K562 (cell line): ENCODE measurements at regions not wholly inside any gene's neighbourhood (a gene's known extent, or its start where the extent isn't known, plus 50 kb on each side); places are given as distances from the start of the nearest gene placed in this dataset.

Experiments used
- ATAC-seq: fragments of 200-7000 bp; cut with Tn5 transposase; 3 replicates; pipeline ENCODE4 v1.9.1; 2020; ENCODE audit warnings: moderate library complexity
- BruUV-seq: library from RNA; stranded (reverse); fragments of 400-500 nt; replicated peaks from 2 replicates; lab custom pipeline; 2021; lab: Mats Ljungman, UMichigan
- CTCF ChIA-PET: fragments of 300-600 bp; formaldehyde crosslinking; extraction: SDS; loops from one replicate; lab custom pipeline; 2021; ENCODE audit warnings: low intra/inter-chr PET ratio; lab: Yijun Ruan, JAX
- POLR2A ChIA-PET: fragments of 300-600, 350-650 bp; sonication (Branson Sonifier 250); formaldehyde crosslinking; extraction: SDS; loops from one replicate; lab custom pipeline; 2021; ENCODE audit warnings: antibody characterized with exemption, inconsistent platforms; lab: Yijun Ruan, JAX
- DNase-seq, 4 experiments: peaks; one replicate each; pipeline versions ENCODE4 v3.0.0 to v3.0.0-alpha.2; 2011 to 2018; ENCODE audit warnings: low spot score in 3 of 4, mixed read lengths in 3 of 4; ENCODE audit errors: extremely low read depth in 1 of 4
- FAIRE-seq: peaks from 2 replicates; lab custom pipeline; 2011; peaks lifted over from hg19 to GRCh38; lab: Jason Lieb, UNC
- H2AFZ ChIP-seq: 2 replicates; pipeline ENCODE4 v1.6.0; 2011; ENCODE audit warnings: low read depth, low read length, control low read depth, inconsistent platforms
- H3K27ac ChIP-seq: fragments of 200-600 bp; 3 replicates; pipeline ENCODE4 v1.8.0; 2011; ENCODE audit warnings: low read depth, mild to moderate bottlenecking, control low read depth, inconsistent platforms, low read length, moderate library complexity, mixed read lengths; ENCODE audit errors: extremely low read depth
- H3K27me3 ChIP-seq, 2 experiments: fragments of 300-600 bp in 1 of 2; 2 replicates in 1 of 2; 3 replicates in 1 of 2; pipeline versions ENCODE4 v1.6.0 to v1.8.0; 2011; ENCODE audit warnings: inconsistent platforms in 2 of 2, low read length in 2 of 2, mild to moderate bottlenecking in 1 of 2, mixed read lengths in 1 of 2, moderate library complexity in 1 of 2; ENCODE audit not compliant: control insufficient read depth in 2 of 2, insufficient read depth in 2 of 2
- H3K36me3 ChIP-seq: fragments of 300-600 bp; 3 replicates; pipeline ENCODE4 v1.8.0; 2011; ENCODE audit warnings: mild to moderate bottlenecking, low read length, inconsistent platforms; ENCODE audit not compliant: control insufficient read depth, insufficient read depth
- H3K4me1 ChIP-seq, 2 experiments: fragments of 200-600 bp in 1 of 2; replicated peaks in 1 of 2; 2 replicates in 1 of 2; 3 replicates in 1 of 2; pipeline versions ENCODE4 v1.5.1 to v1.8.0; 2011; ENCODE audit warnings: inconsistent platforms in 2 of 2, low read length in 2 of 2, mild to moderate bottlenecking in 1 of 2, mixed read lengths in 1 of 2, moderate library complexity in 1 of 2; ENCODE audit not compliant: control insufficient read depth in 2 of 2, insufficient read depth in 2 of 2
- H3K4me2 ChIP-seq: 2 replicates; pipeline ENCODE4 v1.6.1; 2011; ENCODE audit warnings: low read length, control low read depth, inconsistent platforms, mixed read lengths; ENCODE audit not compliant: insufficient read depth
- H3K4me3 ChIP-seq: fragments of 200-600 bp; sonication (generic), shearing (Covaris generic); 2 replicates; pipeline ENCODE4 v1.5.1; 2016; ENCODE audit warnings: control low read depth, inconsistent platforms
- H3K79me2 ChIP-seq: fragments of 200-600 bp; 3 replicates; pipeline ENCODE4 v1.8.0; 2011; ENCODE audit warnings: low read length, inconsistent platforms; ENCODE audit not compliant: control insufficient read depth, insufficient read depth
- H3K9ac ChIP-seq, 2 experiments: 2 replicates each; pipeline versions ENCODE4 v1.6.0 to v1.6.1; 2011; ENCODE audit warnings: low read depth in 2 of 2, low read length in 2 of 2, control low read depth in 1 of 2, inconsistent platforms in 1 of 2, mild to moderate bottlenecking in 1 of 2, mixed read lengths in 1 of 2; ENCODE audit not compliant: insufficient read depth in 1 of 2
- H3K9me1 ChIP-seq: one replicate; pipeline ENCODE4 v1.6.0; 2011; ENCODE audit warnings: inconsistent platforms, mild to moderate bottlenecking, low read length, moderate library complexity; ENCODE audit not compliant: control insufficient read depth, insufficient read depth
- H3K9me3 ChIP-seq: replicated peaks from 2 replicates; pipeline ENCODE4 v1.5.1; 2011; ENCODE audit warnings: low read depth, low read length, inconsistent platforms; ENCODE audit not compliant: control insufficient read depth, insufficient read depth
- H4K20me1 ChIP-seq: replicated peaks from 2 replicates; pipeline ENCODE4 v1.6.1; 2011; ENCODE audit warnings: low read length, inconsistent platforms, mixed read lengths; ENCODE audit not compliant: control insufficient read depth, insufficient read depth
- ASH1L ChIP-seq: fragments of 450-650 bp; IDR thresholded peaks from 2 replicates; pipeline ENCODE4 v1.6.1; 2018; ENCODE audit warnings: borderline replicate concordance, mild to moderate bottlenecking, low read depth; ENCODE audit not compliant: partially characterized antibody
- ATF6 ChIP-seq: sonication (generic); formaldehyde crosslinking; IDR thresholded peaks from 2 replicates; pipeline ENCODE4 v1.4.0; 2020; ENCODE audit warnings: mild to moderate bottlenecking, missing genetic modification reagents
- CXXC5 ChIP-seq: fragments of 250-450 bp; sonication (Bioruptor Pico); IDR thresholded peaks from 2 replicates; pipeline ENCODE4 v1.8.0; 2022; ENCODE audit warnings: inconsistent platforms, mild to moderate bottlenecking, moderate library complexity
- KLF1 ChIP-seq: fragments of 450-650 bp; IDR thresholded peaks from 2 replicates; pipeline ENCODE4 v1.6.1; 2016; ENCODE audit warnings: missing genetic modification characterization, missing compliant biosample characterization
- MYNN ChIP-seq, 2 experiments: sonication (generic); formaldehyde crosslinking in 1 of 2; IDR thresholded peaks; 2 replicates each; pipeline versions ENCODE4 v1.5.0 to v1.6.1; 2016 to 2020; ENCODE audit warnings: antibody characterized with exemption in 1 of 2, missing genetic modification reagents in 1 of 2
- RBM17 ChIP-seq: fragments of 200-400 bp; formaldehyde crosslinking; IDR thresholded peaks from 2 replicates; pipeline ENCODE4 v1.6.1; 2017; ENCODE audit warnings: low read depth, mild to moderate bottlenecking, low read length, borderline replicate concordance
- TAL1 ChIP-seq: fragments of 450-650 bp; IDR thresholded peaks from 2 replicates; pipeline ENCODE4 v1.6.1; 2016; ENCODE audit warnings: mild to moderate bottlenecking
- ZNF146 ChIP-seq: IDR thresholded peaks from one replicate; pipeline ENCODE4 v1.6.1; 2018; ENCODE audit warnings: missing compliant biosample characterization; ENCODE audit not compliant: unreplicated experiment
- WGBS: fragments of 100-300 bp; shearing (Covaris generic); methylation state at CpG from one replicate; pipeline ENCODE4 v1.1.6; 2016; ENCODE audit warnings: low coverage, mixed read lengths; ENCODE audit not compliant: insufficient coverage; ENCODE audit errors: missing lambda C conversion rate; 5-methylcytosine and 5-hydroxymethylcytosine counted together
- in situ Hi-C: fragments of 300-500 bp; cut with MboI; formaldehyde crosslinking; loops from 4 replicates; pipeline ENCODE4 v1.15.0; 2018; ENCODE audit warnings: inconsistent platforms, mixed read lengths
- intact Hi-C: fragments of 100-400 bp; cut with micrococcal nuclease; formaldehyde crosslinking; loops from 2 replicates; pipeline ENCODE4 v1.14.2; 2022
- TF ChIP-seq, protein P1 (sequence below), 2 experiments: fragments of 450-650 bp; IDR thresholded peaks; 2 replicates each; pipeline ENCODE4 v1.6.1; 2018; ENCODE audit warnings: mild to moderate bottlenecking in 2 of 2, low read depth in 1 of 2; ENCODE audit not compliant: partially characterized antibody in 2 of 2
- TF ChIP-seq, protein P2 (sequence below), 2 experiments: IDR thresholded peaks; 2 replicates each; pipeline ENCODE4 v1.6.1; 2012; ENCODE audit warnings: improper control_type of control experiment in 2 of 2, low read depth in 2 of 2, low read length in 2 of 2, borderline replicate concordance in 1 of 2

- TF ChIP-seq CXXC5 (CRISPR knock-in tag) (0 out of 2 replicates have a peak, but pooled peaks have one; percentile 13), TAL1 (no peak), ATF6 (no peak), KLF1 (tag) (no peak), ZNF146 (CRISPR knock-in tag) (no peak)
- TF ChIP-seq, all 486 proteins: peak for 22
Observed at GRCh38 chr11:119533921-119534736, 111.2 kb upstream of the THY1 start (continued).

GRCh38 chr11:119533462-119533861 is 110.5 kb upstream of the THY1 start:
- Histone ChIP-seq H3K36me3 (no peaks in the 10 kb centered on the region), H3K4me1 (peaks cover 0 to 5% of the 10 kb centered on the region in 2 experiments; a peak in 1 of 5 replicates), H3K27me3 (peaks cover 4 to 34% of the 10 kb centered on the region in 2 experiments; a peak in 4 of 5 replicates), H3K9me1 (peaks cover 4% of the 10 kb centered on the region), H3K4me2 (no peak overlapping the region), H2AFZ (no peak overlapping the region; the same call in 1 of the 2 replicates), H3K79me2 (no peaks in the 10 kb centered on the region), H3K9ac (peak overlapping the region in 1 of 2 experiments; percentile 23; a peak in 1 of 4 replicates), H3K27ac (no peak overlapping the region), H3K4me3 (no peak overlapping the region), H4K20me1 (peaks cover 9% of the 10 kb centered on the region), H3K9me3 (no peaks in the 10 kb centered on the region)
- FAIRE-seq (no peak), ATAC-seq (peak; percentile 9; the same call in 2 of the 3 replicates), DNase-seq (no peak)
- 22% methylated on average over 9 of the region's 10 CpGs for WGBS
- intact Hi-C loops (no loop called here), in situ Hi-C loops (no loop called here)
- CTCF ChIA-PET = interaction anchor here (0.7 to 1.1 kb wide), 4 partner anchors 16 to 196 kb away, joined by 3 read pairs; partner anchors contain the start of gene NECTIN1
- POLR2A ChIA-PET = no interaction called here
- no TSS peak for BruUV-seq
- TF ChIP-seq, protein P1, sequence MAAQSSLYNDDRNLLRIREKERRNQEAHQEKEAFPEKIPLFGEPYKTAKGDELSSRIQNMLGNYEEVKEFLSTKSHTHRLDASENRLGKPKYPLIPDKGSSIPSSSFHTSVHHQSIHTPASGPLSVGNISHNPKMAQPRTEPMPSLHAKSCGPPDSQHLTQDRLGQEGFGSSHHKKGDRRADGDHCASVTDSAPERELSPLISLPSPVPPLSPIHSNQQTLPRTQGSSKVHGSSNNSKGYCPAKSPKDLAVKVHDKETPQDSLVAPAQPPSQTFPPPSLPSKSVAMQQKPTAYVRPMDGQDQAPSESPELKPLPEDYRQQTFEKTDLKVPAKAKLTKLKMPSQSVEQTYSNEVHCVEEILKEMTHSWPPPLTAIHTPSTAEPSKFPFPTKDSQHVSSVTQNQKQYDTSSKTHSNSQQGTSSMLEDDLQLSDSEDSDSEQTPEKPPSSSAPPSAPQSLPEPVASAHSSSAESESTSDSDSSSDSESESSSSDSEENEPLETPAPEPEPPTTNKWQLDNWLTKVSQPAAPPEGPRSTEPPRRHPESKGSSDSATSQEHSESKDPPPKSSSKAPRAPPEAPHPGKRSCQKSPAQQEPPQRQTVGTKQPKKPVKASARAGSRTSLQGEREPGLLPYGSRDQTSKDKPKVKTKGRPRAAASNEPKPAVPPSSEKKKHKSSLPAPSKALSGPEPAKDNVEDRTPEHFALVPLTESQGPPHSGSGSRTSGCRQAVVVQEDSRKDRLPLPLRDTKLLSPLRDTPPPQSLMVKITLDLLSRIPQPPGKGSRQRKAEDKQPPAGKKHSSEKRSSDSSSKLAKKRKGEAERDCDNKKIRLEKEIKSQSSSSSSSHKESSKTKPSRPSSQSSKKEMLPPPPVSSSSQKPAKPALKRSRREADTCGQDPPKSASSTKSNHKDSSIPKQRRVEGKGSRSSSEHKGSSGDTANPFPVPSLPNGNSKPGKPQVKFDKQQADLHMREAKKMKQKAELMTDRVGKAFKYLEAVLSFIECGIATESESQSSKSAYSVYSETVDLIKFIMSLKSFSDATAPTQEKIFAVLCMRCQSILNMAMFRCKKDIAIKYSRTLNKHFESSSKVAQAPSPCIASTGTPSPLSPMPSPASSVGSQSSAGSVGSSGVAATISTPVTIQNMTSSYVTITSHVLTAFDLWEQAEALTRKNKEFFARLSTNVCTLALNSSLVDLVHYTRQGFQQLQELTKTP (IDR thresholded peaks at IDR 0.05; ENCODE audit: low read depth in 1 of 2, partially characterized antibody in 2 of 2) = no peak
- TF ChIP-seq, protein P2, sequence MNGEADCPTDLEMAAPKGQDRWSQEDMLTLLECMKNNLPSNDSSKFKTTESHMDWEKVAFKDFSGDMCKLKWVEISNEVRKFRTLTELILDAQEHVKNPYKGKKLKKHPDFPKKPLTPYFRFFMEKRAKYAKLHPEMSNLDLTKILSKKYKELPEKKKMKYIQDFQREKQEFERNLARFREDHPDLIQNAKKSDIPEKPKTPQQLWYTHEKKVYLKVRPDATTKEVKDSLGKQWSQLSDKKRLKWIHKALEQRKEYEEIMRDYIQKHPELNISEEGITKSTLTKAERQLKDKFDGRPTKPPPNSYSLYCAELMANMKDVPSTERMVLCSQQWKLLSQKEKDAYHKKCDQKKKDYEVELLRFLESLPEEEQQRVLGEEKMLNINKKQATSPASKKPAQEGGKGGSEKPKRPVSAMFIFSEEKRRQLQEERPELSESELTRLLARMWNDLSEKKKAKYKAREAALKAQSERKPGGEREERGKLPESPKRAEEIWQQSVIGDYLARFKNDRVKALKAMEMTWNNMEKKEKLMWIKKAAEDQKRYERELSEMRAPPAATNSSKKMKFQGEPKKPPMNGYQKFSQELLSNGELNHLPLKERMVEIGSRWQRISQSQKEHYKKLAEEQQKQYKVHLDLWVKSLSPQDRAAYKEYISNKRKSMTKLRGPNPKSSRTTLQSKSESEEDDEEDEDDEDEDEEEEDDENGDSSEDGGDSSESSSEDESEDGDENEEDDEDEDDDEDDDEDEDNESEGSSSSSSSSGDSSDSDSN (IDR thresholded peaks at IDR 0.05; ENCODE audit: borderline replicate concordance in 1 of 2, low read depth in 2 of 2, low read length in 2 of 2) = no peak
- TF ChIP-seq MYNN (IDR thresholded peaks at IDR 0.05) = no peak
- TF ChIP-seq MYNN (CRISPR knock-in tag; IDR thresholded peaks at IDR 0.05) = no peak
- no peak for TF ChIP-seq RBM17
- no peak for TF ChIP-seq ASH1L
